Loucy (cell line): ENCODE measurements at regions not wholly inside any gene's neighbourhood (a gene's known extent, or its start where the extent isn't known, plus 50 kb on each side); places are given as distances from the start of the nearest gene placed in this dataset.

Experiments used
- H2AFZ ChIP-seq: fragments of 200-600 bp; sonication (generic); 2 replicates; pipeline ENCODE4 v1.6.0; 2016; ENCODE audit warnings: antibody characterized with exemption, mild to moderate bottlenecking, low read length, moderate library complexity
- H3F3A ChIP-seq: fragments of 200-600 bp; 2 replicates; pipeline ENCODE4 v1.6.0; 2016; ENCODE audit warnings: antibody characterized with exemption, low read depth, mild to moderate bottlenecking
- H3K27me3 ChIP-seq: fragments of 200-600 bp; sonication (generic); 2 replicates; pipeline ENCODE4 v1.6.1; 2014; ENCODE audit warnings: low read length, mild to moderate bottlenecking; ENCODE audit not compliant: insufficient read depth, poor library complexity, severe bottlenecking
- H3K36me3 ChIP-seq: fragments of 200-600 bp; sonication (generic); 2 replicates; pipeline ENCODE4 v1.6.1; 2016; ENCODE audit warnings: low read length; ENCODE audit not compliant: insufficient read depth
- H3K4me1 ChIP-seq: fragments of 200-600 bp; sonication (generic); 2 replicates; pipeline ENCODE4 v1.5.1; 2014; ENCODE audit warnings: low read length, mild to moderate bottlenecking; ENCODE audit not compliant: insufficient read depth, poor library complexity, severe bottlenecking
- H3K4me2 ChIP-seq: fragments of 200-600 bp; sonication (generic); 2 replicates; pipeline ENCODE4 v1.6.0; 2014; ENCODE audit warnings: antibody characterized with exemption, low read length, low read depth, mild to moderate bottlenecking; ENCODE audit not compliant: poor library complexity, severe bottlenecking
- H3K4me3 ChIP-seq: fragments of 200-600 bp; sonication (generic); 2 replicates; pipeline ENCODE4 v1.5.1; 2014; ENCODE audit warnings: low read length, mild to moderate bottlenecking, mixed read lengths; ENCODE audit not compliant: poor library complexity, severe bottlenecking
- H3K79me2 ChIP-seq: fragments of 200-600 bp; sonication (generic); 2 replicates; pipeline ENCODE4 v1.6.1; 2014; ENCODE audit warnings: low read length; ENCODE audit not compliant: insufficient read depth
- H3K9ac ChIP-seq: fragments of 200-600 bp; sonication (generic); 2 replicates; pipeline ENCODE4 v1.6.0; 2014; ENCODE audit warnings: mild to moderate bottlenecking, low read depth, low read length, moderate library complexity; ENCODE audit not compliant: poor library complexity, severe bottlenecking
- H3K9me2 ChIP-seq: fragments of 200-600 bp; sonication (generic); replicated peaks from 2 replicates; pipeline ENCODE4 v1.6.1; 2016; ENCODE audit warnings: low read depth, low read length, mixed read lengths
- H3K9me3 ChIP-seq: fragments of 200-600 bp; sonication (generic); 2 replicates; pipeline ENCODE4 v1.6.1; 2014; ENCODE audit warnings: mild to moderate bottlenecking, antibody characterized with exemption, low read length, low read depth; ENCODE audit not compliant: insufficient read depth
- H4K20me1 ChIP-seq: fragments of 200-600 bp; sonication (generic); 2 replicates; pipeline ENCODE4 v1.6.0; 2014; ENCODE audit warnings: antibody characterized with exemption, low read length, mild to moderate bottlenecking; ENCODE audit not compliant: insufficient read depth, poor library complexity, severe bottlenecking
- EZH2phosphoT487 ChIP-seq: fragments of 200-600 bp; IDR thresholded peaks from 2 replicates; pipeline ENCODE4 v1.6.1; 2018; ENCODE audit warnings: antibody characterized with exemption, mild to moderate bottlenecking, moderate library complexity, borderline replicate concordance
- TF ChIP-seq, protein P1 (sequence below): fragments of 200-600 bp; sonication (generic); conservative IDR thresholded peaks from 2 replicates; pipeline ENCODE4 v1.5.1; 2014; ENCODE audit warnings: mild to moderate bottlenecking, antibody characterized with exemption, low read length

DNA sequence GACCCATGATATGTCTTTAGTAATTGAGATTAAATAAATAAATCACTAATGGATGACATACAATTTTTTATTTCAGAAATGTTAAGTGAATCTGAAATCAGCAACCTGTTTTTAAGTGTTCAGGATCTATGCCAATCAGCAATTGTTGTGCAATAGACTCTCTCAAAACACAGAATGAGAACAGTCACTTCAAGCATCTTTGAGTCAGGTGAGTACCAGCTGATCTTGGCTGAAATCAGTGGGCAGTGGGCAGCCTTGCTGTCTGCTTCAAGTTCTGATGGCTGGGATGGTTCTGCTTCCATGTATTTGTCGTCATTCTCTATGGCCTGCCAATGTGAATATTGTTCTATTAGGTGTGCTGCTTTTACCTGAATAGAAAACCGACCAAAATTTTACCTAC lies 82.3 kb upstream of the NRG3 start:
- Histone ChIP-seq H3K79me2 (no peaks in the 10 kb centered on the region), H3K27me3 (no peaks in the 10 kb centered on the region), H3K4me2 (no peak overlapping the region), H3K9me3 (no peaks in the 10 kb centered on the region), H3K9ac (no peak overlapping the region), H3F3A (no peaks in the 10 kb centered on the region), H3K4me1 (no peaks in the 10 kb centered on the region), H3K4me3 (no peak overlapping the region), H4K20me1 (no peaks in the 10 kb centered on the region), H3K9me2 (0 out of 2 replicates have a peak, but pooled peaks cover 4% of the 10 kb centered on the region), H3K36me3 (no peaks in the 10 kb centered on the region), H2AFZ (no peak overlapping the region)
- TF ChIP-seq EZH2phosphoT487: no peak
- TF ChIP-seq, protein P1, sequence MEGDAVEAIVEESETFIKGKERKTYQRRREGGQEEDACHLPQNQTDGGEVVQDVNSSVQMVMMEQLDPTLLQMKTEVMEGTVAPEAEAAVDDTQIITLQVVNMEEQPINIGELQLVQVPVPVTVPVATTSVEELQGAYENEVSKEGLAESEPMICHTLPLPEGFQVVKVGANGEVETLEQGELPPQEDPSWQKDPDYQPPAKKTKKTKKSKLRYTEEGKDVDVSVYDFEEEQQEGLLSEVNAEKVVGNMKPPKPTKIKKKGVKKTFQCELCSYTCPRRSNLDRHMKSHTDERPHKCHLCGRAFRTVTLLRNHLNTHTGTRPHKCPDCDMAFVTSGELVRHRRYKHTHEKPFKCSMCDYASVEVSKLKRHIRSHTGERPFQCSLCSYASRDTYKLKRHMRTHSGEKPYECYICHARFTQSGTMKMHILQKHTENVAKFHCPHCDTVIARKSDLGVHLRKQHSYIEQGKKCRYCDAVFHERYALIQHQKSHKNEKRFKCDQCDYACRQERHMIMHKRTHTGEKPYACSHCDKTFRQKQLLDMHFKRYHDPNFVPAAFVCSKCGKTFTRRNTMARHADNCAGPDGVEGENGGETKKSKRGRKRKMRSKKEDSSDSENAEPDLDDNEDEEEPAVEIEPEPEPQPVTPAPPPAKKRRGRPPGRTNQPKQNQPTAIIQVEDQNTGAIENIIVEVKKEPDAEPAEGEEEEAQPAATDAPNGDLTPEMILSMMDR: no peak

DNA sequence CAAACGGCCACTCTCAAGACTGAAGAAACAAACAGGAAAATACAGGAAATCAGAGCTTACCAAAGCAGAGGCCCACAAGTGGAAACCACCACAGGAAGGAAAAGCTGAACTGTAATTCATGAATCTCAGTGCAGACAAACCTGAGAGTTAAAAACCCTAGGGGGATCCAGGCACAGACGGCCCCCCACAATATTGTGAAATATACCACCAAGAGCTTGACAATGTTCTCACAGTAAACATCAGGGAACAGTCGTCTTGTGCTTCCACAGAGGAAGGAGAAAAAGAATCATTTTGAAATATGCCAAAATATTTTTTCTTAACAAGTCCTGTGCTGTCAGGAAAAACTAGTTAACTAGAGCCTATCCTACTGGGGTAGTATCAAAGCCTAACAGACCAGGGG lies 68.2 kb upstream of the NRG3 start:
- Histone ChIP-seq H4K20me1 (no peaks in the 10 kb centered on the region), H3K9me3 (no peaks in the 10 kb centered on the region), H3K4me2 (no peak overlapping the region), H3K79me2 (no peaks in the 10 kb centered on the region), H3K27me3 (no peaks in the 10 kb centered on the region), H3K36me3 (no peaks in the 10 kb centered on the region), H2AFZ (no peak overlapping the region), H3K9me2 (no peaks in the 10 kb centered on the region), H3F3A (no peaks in the 10 kb centered on the region), H3K9ac (no peak overlapping the region), H3K4me1 (no peaks in the 10 kb centered on the region), H3K4me3 (no peak overlapping the region)
- no peak for TF ChIP-seq EZH2phosphoT487
- TF ChIP-seq, protein P1: no peak

- Histone ChIP-seq H3K4me2 (no peak overlapping the region), H3K27me3 (no peaks in the 10 kb centered on the region), H3K9ac (no peak overlapping the region), H3K79me2 (no peaks in the 10 kb centered on the region), H4K20me1 (no peaks in the 10 kb centered on the region), H2AFZ (no peak overlapping the region), H3K4me3 (no peak overlapping the region), H3K4me1 (no peaks in the 10 kb centered on the region), H3K36me3 (no peaks in the 10 kb centered on the region), H3F3A (no peaks in the 10 kb centered on the region), H3K9me2 (no peaks in the 10 kb centered on the region), H3K9me3 (no peaks in the 10 kb centered on the region)
- no peak for TF ChIP-seq EZH2phosphoT487
- TF ChIP-seq, protein P1: no peak
These were observed 60.2 kb upstream of the NRG3 start for GRCh38 chr10:81814842-81815241.
